ENCODE measurements at regions not wholly inside any gene's neighbourhood (a gene's known extent, or its start where the extent isn't known, plus 50 kb on each side); places are given as distances from the start of the nearest gene placed in this dataset.
"Not testable (repeated sequence)": the region's sequence is repeated elsewhere in the genome, so short reads cannot be mapped to it uniquely, and the experiment has no call there.

- DNase-seq = no peak
These were observed 291.5 kb upstream of the GALNTL6 start for GRCh38 chr4:171521726-171522125.

GRCh38 chr4:171519457-171519856, 293.7 kb upstream of the GALNTL6 start:
- no peak for DNase-seq

- DNase-seq = no peak
These were observed 295.3 kb upstream of the GALNTL6 start for GRCh38 chr4:171517883-171518282.

GRCh38 chr4:171516694-171517093, 296.5 kb upstream of the GALNTL6 start:
- no peak for DNase-seq

- DNase-seq = no peak
These were observed 328.5 kb upstream of the GALNTL6 start for GRCh38 chr4:171484681-171485080.

- no peak for DNase-seq
These were observed 335.0 kb upstream of the GALNTL6 start for GRCh38 chr4:171478181-171478580.

- not testable (repeated sequence) for DNase-seq
These were observed 338.1 kb upstream of the GALNTL6 start for GRCh38 chr4:171475111-171475510.

GRCh38 chr4:171473155-171473554, 340.0 kb upstream of the GALNTL6 start:
- no peak for DNase-seq

GRCh38 chr4:171472230-171472629, 341.0 kb upstream of the GALNTL6 start:
- DNase-seq = no peak

GRCh38 chr4:171464499-171464898, 348.7 kb upstream of the GALNTL6 start:
- DNase-seq = no peak

- no peak for DNase-seq
These were observed 352.0 kb upstream of the GALNTL6 start for GRCh38 chr4:171461191-171461590.

GRCh38 chr4:171448919-171449481, 364.2 kb upstream of the GALNTL6 start:
- DNase-seq = no peak

GRCh38 chr4:171448358-171448757, 364.8 kb upstream of the GALNTL6 start:
- no peak for DNase-seq

GRCh38 chr4:171441300-171441941, 371.8 kb upstream of the GALNTL6 start:
- DNase-seq = no peak

GRCh38 chr4:171433674-171434073, 379.5 kb upstream of the GALNTL6 start:
- DNase-seq = no peak

GRCh38 chr4:171432536-171432935, 380.7 kb upstream of the GALNTL6 start:
- no peak for DNase-seq

GRCh38 chr4:171430495-171430894, 382.7 kb upstream of the GALNTL6 start:
- DNase-seq = no peak

- no peak for DNase-seq
These were observed 416.0 kb upstream of the GALNTL6 start for GRCh38 chr4:171397175-171397574.

- DNase-seq = no peak
These were observed 422.6 kb upstream of the GALNTL6 start for GRCh38 chr4:171390626-171391025.

- DNase-seq = no peak
These were observed 434.9 kb upstream of the GALNTL6 start for GRCh38 chr4:171378323-171378722.

- DNase-seq = no peak
These were observed 436.5 kb upstream of the GALNTL6 start for GRCh38 chr4:171376724-171377123.

- no peak for DNase-seq
These were observed 459.7 kb upstream of the GALNTL6 start for GRCh38 chr4:171353535-171353934.

- DNase-seq = no peak
These were observed 465.1 kb upstream of the GALNTL6 start for GRCh38 chr4:171348090-171348489.

- DNase-seq = peak in 1 of 2 donors; percentile 2
These were observed 470.6 kb upstream of the GALNTL6 start for GRCh38 chr4:171342646-171343045.

- DNase-seq = no peak
These were observed 472.9 kb upstream of the GALNTL6 start for GRCh38 chr4:171340258-171340657.

Measured in inflammatory macrophage (primary cell).